PC-3 (cell line): ENCODE measurements at regions not wholly inside any gene's neighbourhood (a gene's known extent, or its start where the extent isn't known, plus 50 kb on each side); places are given as distances from the start of the nearest gene placed in this dataset.

ENCODE experiments used
- ATAC-seq: fragments of 200-7000 bp; cut with Tn5 transposase; 2 replicates; pipeline ENCODE4 v1.9.1; 2020; ENCODE audit warnings: mild to moderate bottlenecking, moderate library complexity
- BruUV-seq: library from RNA; stranded (reverse); fragments of 400-500 nt; replicated peaks from 2 replicates; lab custom pipeline; 2021; lab: Mats Ljungman, UMichigan
- CTCF ChIA-PET: fragments of 300-600 bp; sonication (Branson Sonifier 250); formaldehyde crosslinking; loops from one replicate; lab custom pipeline; 2022; ENCODE audit warnings: antibody characterized with exemption; lab: Charles Lee
- POLR2A ChIA-PET: fragments of 300-600 bp; sonication (Branson Sonifier 250); formaldehyde crosslinking; loops from one replicate; lab custom pipeline; 2022; ENCODE audit warnings: antibody characterized with exemption; ENCODE audit not compliant: unreplicated experiment; lab: Charles Lee
- DNase-seq: peaks from one replicate; pipeline ENCODE4 v3.0.0-alpha.2; 2015
- H2AFZ ChIP-seq: fragments of 300-600 bp; sonication (generic); 2 replicates; pipeline ENCODE4 v1.6.0; 2016; ENCODE audit warnings: antibody characterized with exemption, low read length
- H3F3A ChIP-seq: fragments of 300-600 bp; sonication (generic); one replicate; pipeline ENCODE4 v1.6.0; 2017; ENCODE audit warnings: antibody characterized with exemption, low read length, control low read depth, mild to moderate bottlenecking; ENCODE audit not compliant: unreplicated experiment
- H3K27ac ChIP-seq: fragments of 300-600 bp; sonication (generic); 2 replicates; pipeline ENCODE4 v1.5.1; 2016; ENCODE audit warnings: mild to moderate bottlenecking, low read length
- H3K27me3 ChIP-seq: fragments of 300-600 bp; sonication (generic); 2 replicates; pipeline ENCODE4 v1.6.1; 2016; ENCODE audit warnings: low read length, mixed read lengths
- H3K36me3 ChIP-seq: fragments of 300-600 bp; sonication (generic); 2 replicates; pipeline ENCODE4 v1.6.1; 2016; ENCODE audit warnings: low read depth, mixed run types, low read length, mixed read lengths
- H3K4me1 ChIP-seq: fragments of 300-600 bp; sonication (generic); 2 replicates; pipeline ENCODE4 v1.5.1; 2016; ENCODE audit warnings: low read length; ENCODE audit not compliant: insufficient read depth
- H3K4me2 ChIP-seq: fragments of 300-600 bp; sonication (generic); 2 replicates; pipeline ENCODE4 v1.6.0; 2016; ENCODE audit warnings: low read length
- H3K4me3 ChIP-seq: fragments of 300-600 bp; sonication (generic); 2 replicates; pipeline ENCODE4 v1.5.1; 2016; ENCODE audit warnings: mild to moderate bottlenecking, low read length, mixed read lengths
- H3K79me2 ChIP-seq: fragments of 300-600 bp; sonication (generic); 2 replicates; pipeline ENCODE4 v1.6.1; 2017; ENCODE audit warnings: low read length, mixed read lengths
- H3K9ac ChIP-seq: fragments of 300-600 bp; sonication (generic); 2 replicates; pipeline ENCODE4 v1.6.0; 2016; ENCODE audit warnings: mild to moderate bottlenecking, low read length
- H3K9me2 ChIP-seq: fragments of 300-600 bp; sonication (generic); replicated peaks from 2 replicates; pipeline ENCODE4 v1.6.1; 2016; ENCODE audit warnings: mixed run types, low read length, mixed read lengths
- H3K9me3 ChIP-seq: fragments of 300-600 bp; sonication (generic); 2 replicates; pipeline ENCODE4 v1.6.1; 2016; ENCODE audit warnings: low read length, mixed read lengths
- H4K20me1 ChIP-seq: fragments of 300-600 bp; sonication (generic); 2 replicates; pipeline ENCODE4 v1.6.1; 2016; ENCODE audit warnings: low read length, mixed read lengths
- CTCF ChIP-seq: fragments of 300-600 bp; sonication (generic); conservative IDR thresholded peaks from 2 replicates; pipeline ENCODE4 v1.5.1; 2017; ENCODE audit warnings: antibody characterized with exemption, low read depth, mild to moderate bottlenecking, low read length
- EZH2 ChIP-seq: fragments of 300-600 bp; sonication (generic); IDR thresholded peaks from one replicate; pipeline ENCODE4 v1.6.1; 2017; ENCODE audit warnings: antibody characterized with exemption, mild to moderate bottlenecking, low read length; ENCODE audit not compliant: unreplicated experiment
- EZH2phosphoT487 ChIP-seq: fragments of 300-600 bp; sonication (generic); IDR thresholded peaks from 2 replicates; pipeline ENCODE4 v1.6.1; 2018; ENCODE audit warnings: mild to moderate bottlenecking, antibody characterized with exemption, low read length, borderline replicate concordance
- intact Hi-C: fragments of 100-400 bp; cut with micrococcal nuclease; formaldehyde crosslinking; loops from 2 replicates; pipeline ENCODE4 v1.9.0; 2023

DNA sequence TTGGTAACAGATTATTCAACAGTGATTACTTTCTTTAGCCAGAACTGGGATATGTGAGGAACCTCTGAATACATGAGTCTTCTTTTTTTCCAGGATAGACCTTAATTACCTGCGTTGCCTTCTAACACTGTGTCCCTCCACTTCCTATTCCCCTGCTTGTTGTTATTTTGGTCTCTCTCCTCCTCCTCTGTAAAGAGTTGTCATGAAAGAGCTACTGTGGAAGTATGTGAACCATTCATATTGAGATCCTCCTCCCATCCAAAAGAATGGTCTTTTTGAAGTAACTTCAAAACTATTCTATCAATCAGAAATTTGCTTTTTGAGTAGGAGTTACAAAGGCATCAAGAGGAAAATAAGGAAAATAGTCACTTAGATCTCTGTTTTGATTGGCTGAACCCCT lies 420.0 kb upstream of the TENM3 start:
- Histone ChIP-seq H3K36me3 (no peaks in the 10 kb centered on the region), H3K4me1 (no peaks in the 10 kb centered on the region), H3K27ac (no peak overlapping the region), H3K4me2 (no peak overlapping the region), H3K79me2 (no peaks in the 10 kb centered on the region), H4K20me1 (no peaks in the 10 kb centered on the region), H3K27me3 (no peaks in the 10 kb centered on the region), H2AFZ (no peak overlapping the region), H3K9ac (no peak overlapping the region), H3K9me3 (no peaks in the 10 kb centered on the region), H3K9me2 (no peaks in the 10 kb centered on the region), H3F3A (no peaks in the 10 kb centered on the region), H3K4me3 (no peak overlapping the region)
- TF ChIP-seq EZH2, result no peak
- no TSS peak for BruUV-seq
- ATAC-seq (no peak), DNase-seq (no peak)
- CTCF ChIA-PET, result no interaction called here
- intact Hi-C loops, result no loop called here
- POLR2A ChIA-PET, result no interaction called here

- no peak overlapping the region for H3K4me2 ChIP-seq
- H2AFZ ChIP-seq, result no peak overlapping the region
- H3K9me3 ChIP-seq, result no peaks in the 10 kb centered on the region
- CTCF ChIA-PET, result no interaction called here
- intact Hi-C loops, result no loop called here
- H3K79me2 ChIP-seq, result no peaks in the 10 kb centered on the region
- H3F3A ChIP-seq, result no peaks in the 10 kb centered on the region
- DNase-seq, result no peak
- no peak overlapping the region for H3K4me3 ChIP-seq
- POLR2A ChIA-PET, result no interaction called here
- no peak for ATAC-seq
- H3K4me1 ChIP-seq, result no peaks in the 10 kb centered on the region
- H4K20me1 ChIP-seq, result no peaks in the 10 kb centered on the region
- no peaks in the 10 kb centered on the region for H3K9me2 ChIP-seq
- no peaks in the 10 kb centered on the region for H3K27me3 ChIP-seq
- no peaks in the 10 kb centered on the region for H3K36me3 ChIP-seq
- no peak overlapping the region for H3K9ac ChIP-seq
- no peak overlapping the region for H3K27ac ChIP-seq
- BruUV-seq, result no TSS peak
- TF ChIP-seq EZH2 (no peak), CTCF (no peak), EZH2phosphoT487 (no peak)
Observed at GRCh38 chr4:181823645-181824044, 419.6 kb upstream of the TENM3 start.

- H3K9me2 ChIP-seq, result no peaks in the 10 kb centered on the region
- H4K20me1 ChIP-seq, result no peaks in the 10 kb centered on the region
- no peaks in the 10 kb centered on the region for H3K36me3 ChIP-seq
- H3K9me3 ChIP-seq, result no peaks in the 10 kb centered on the region
- H3K27me3 ChIP-seq, result no peaks in the 10 kb centered on the region
- TF ChIP-seq EZH2phosphoT487 (no peak), EZH2 (no peak), CTCF (no peak)
- H3K79me2 ChIP-seq, result no peaks in the 10 kb centered on the region
- ChIA-PET CTCF (no interaction called here), POLR2A (no interaction called here)
- intact Hi-C loops, result no loop called here
- no peak overlapping the region for H2AFZ ChIP-seq
- H3F3A ChIP-seq, result no peaks in the 10 kb centered on the region
- H3K4me2 ChIP-seq, result no peak overlapping the region
- BruUV-seq, result no TSS peak
- no peak overlapping the region for H3K27ac ChIP-seq
- no peak for ATAC-seq
- no peak overlapping the region for H3K4me3 ChIP-seq
- DNase-seq, result no peak
- H3K9ac ChIP-seq, result no peak overlapping the region
- no peaks in the 10 kb centered on the region for H3K4me1 ChIP-seq
Observed at GRCh38 chr4:181825564-181825963, 417.6 kb upstream of the TENM3 start.
